ENCODE measurements at regions not wholly inside any gene's neighbourhood (a gene's known extent, or its start where the extent isn't known, plus 50 kb on each side); places are given as distances from the start of the nearest gene placed in this dataset.

DNA sequence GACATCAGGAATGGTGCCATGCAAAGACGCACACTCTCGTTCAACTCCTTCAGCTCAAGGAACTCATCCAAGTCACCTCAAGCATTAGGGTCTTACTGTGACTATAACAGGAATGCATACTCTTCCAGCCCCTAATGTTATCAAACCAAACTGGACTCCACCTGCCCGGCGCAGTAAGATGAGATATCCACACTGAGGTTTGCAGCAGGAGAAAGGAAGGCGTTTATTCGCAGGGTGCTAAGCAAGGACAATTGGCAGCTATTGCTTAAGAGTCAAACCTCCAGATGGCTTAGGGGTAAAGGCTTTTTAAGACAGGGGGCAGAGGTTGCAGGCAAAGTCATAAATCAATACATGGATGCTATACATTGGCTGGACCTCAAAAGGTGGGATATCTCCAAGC, 159.4 kb upstream of the TAB2 start:
- Histone ChIP-seq H2AFZ (ENCODE audit: low read depth, low read length) (no peak overlapping the region), H3K27me3 (ENCODE audit: low read depth, low read length) (no peaks in the 10 kb centered on the region), H3K36me3 (replicated peaks; ENCODE audit: low read depth, low read length) (no peaks in the 10 kb centered on the region), H3K9ac (ENCODE audit: low read length) (no peak overlapping the region), H3K27ac (ENCODE audit: low read length) (no peak overlapping the region), H3K9me3 (ENCODE audit: insufficient read depth, low read length) (no peaks in the 10 kb centered on the region), H3K4me2 (ENCODE audit: low read length) (no peak overlapping the region), H3K79me2 (ENCODE audit: low read length) (no peaks in the 10 kb centered on the region), H3K4me1 (ENCODE audit: low read length) (no peaks in the 10 kb centered on the region), H3K4me3 (ENCODE audit: low read length) (no peak overlapping the region), H4K20me1 (ENCODE audit: insufficient read depth, low read length) (no peaks in the 10 kb centered on the region)
- TF ChIP-seq EZH2phosphoT487 (IDR thresholded peaks at IDR 0.05; ENCODE audit: low read depth) = no peak
- TF ChIP-seq, protein P1, sequence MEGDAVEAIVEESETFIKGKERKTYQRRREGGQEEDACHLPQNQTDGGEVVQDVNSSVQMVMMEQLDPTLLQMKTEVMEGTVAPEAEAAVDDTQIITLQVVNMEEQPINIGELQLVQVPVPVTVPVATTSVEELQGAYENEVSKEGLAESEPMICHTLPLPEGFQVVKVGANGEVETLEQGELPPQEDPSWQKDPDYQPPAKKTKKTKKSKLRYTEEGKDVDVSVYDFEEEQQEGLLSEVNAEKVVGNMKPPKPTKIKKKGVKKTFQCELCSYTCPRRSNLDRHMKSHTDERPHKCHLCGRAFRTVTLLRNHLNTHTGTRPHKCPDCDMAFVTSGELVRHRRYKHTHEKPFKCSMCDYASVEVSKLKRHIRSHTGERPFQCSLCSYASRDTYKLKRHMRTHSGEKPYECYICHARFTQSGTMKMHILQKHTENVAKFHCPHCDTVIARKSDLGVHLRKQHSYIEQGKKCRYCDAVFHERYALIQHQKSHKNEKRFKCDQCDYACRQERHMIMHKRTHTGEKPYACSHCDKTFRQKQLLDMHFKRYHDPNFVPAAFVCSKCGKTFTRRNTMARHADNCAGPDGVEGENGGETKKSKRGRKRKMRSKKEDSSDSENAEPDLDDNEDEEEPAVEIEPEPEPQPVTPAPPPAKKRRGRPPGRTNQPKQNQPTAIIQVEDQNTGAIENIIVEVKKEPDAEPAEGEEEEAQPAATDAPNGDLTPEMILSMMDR (IDR thresholded peaks at IDR 0.05; ENCODE audit: low read depth, low read length) = no peak

DNA sequence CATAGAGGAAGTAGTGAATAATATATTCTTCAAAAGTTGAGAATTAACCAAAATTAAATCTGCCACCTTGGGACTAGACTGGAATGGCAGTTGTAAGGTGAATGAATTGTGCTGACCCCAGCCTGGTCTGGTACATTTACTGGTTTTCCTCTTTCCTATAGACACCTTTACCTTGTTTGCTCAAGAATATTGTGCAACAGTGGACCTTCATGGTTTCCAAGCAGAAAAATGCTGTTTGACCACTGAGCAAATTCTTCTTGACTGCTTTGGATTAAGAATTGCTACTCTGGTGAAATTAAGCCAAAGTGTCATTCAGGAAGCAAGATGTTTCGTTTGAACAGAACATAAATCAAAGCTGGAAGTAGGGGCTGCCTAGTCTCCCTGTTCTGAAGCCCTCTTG, 156.6 kb upstream of the TAB2 start:
- no peak for TF ChIP-seq EZH2phosphoT487 (IDR thresholded peaks at IDR 0.05; ENCODE audit: low read depth)
- TF ChIP-seq, protein P1 (IDR thresholded peaks at IDR 0.05; ENCODE audit: low read depth, low read length) = no peak
- no peak overlapping the region for H3K4me2 ChIP-seq (ENCODE audit: low read length)
- H3K27ac ChIP-seq (ENCODE audit: low read length) = no peak overlapping the region
- no peak overlapping the region for H3K4me3 ChIP-seq (ENCODE audit: low read length)
- no peak overlapping the region for H2AFZ ChIP-seq (ENCODE audit: low read depth, low read length)
- no peaks in the 10 kb centered on the region for H3K36me3 ChIP-seq (replicated peaks; ENCODE audit: low read depth, low read length)
- H3K9ac ChIP-seq (ENCODE audit: low read length) = no peak overlapping the region
- H4K20me1 ChIP-seq (ENCODE audit: insufficient read depth, low read length) = no peaks in the 10 kb centered on the region
- H3K79me2 ChIP-seq (ENCODE audit: low read length) = no peaks in the 10 kb centered on the region
- H3K4me1 ChIP-seq (ENCODE audit: low read length) = no peaks in the 10 kb centered on the region
- no peaks in the 10 kb centered on the region for H3K27me3 ChIP-seq (ENCODE audit: low read depth, low read length)
- no peaks in the 10 kb centered on the region for H3K9me3 ChIP-seq (ENCODE audit: insufficient read depth, low read length)

DNA sequence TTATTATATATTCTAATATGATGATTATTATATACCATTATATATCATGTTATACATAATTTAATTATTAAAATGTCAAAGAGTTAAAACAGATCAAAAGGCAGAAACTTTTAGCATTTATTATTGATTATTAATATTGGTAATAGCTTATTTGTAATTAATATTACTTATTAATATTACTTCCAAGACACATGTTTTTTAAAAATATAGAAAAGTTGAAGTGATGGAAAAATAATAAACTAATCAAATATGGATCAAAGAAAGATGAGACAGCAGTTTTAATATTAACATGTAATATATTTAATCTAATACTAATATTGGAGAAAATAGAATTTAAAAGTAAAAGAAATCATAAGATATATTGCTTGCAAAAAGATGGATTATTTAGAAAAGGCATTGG, 154.6 kb upstream of the TAB2 start:
- no peak for TF ChIP-seq EZH2phosphoT487 (IDR thresholded peaks at IDR 0.05; ENCODE audit: low read depth)
- TF ChIP-seq, protein P1 (IDR thresholded peaks at IDR 0.05; ENCODE audit: low read depth, low read length) = no peak
- no peak overlapping the region for H2AFZ ChIP-seq (ENCODE audit: low read depth, low read length)
- no peak overlapping the region for H3K27ac ChIP-seq (ENCODE audit: low read length)
- no peaks in the 10 kb centered on the region for H3K27me3 ChIP-seq (ENCODE audit: low read depth, low read length)
- no peak overlapping the region for H3K4me2 ChIP-seq (ENCODE audit: low read length)
- no peak overlapping the region for H3K4me3 ChIP-seq (ENCODE audit: low read length)
- no peaks in the 10 kb centered on the region for H3K4me1 ChIP-seq (ENCODE audit: low read length)
- no peak overlapping the region for H3K9ac ChIP-seq (ENCODE audit: low read length)
- no peaks in the 10 kb centered on the region for H3K79me2 ChIP-seq (ENCODE audit: low read length)
- no peaks in the 10 kb centered on the region for H3K9me3 ChIP-seq (ENCODE audit: insufficient read depth, low read length)
- H3K36me3 ChIP-seq (replicated peaks; ENCODE audit: low read depth, low read length) = no peaks in the 10 kb centered on the region
- no peaks in the 10 kb centered on the region for H4K20me1 ChIP-seq (ENCODE audit: insufficient read depth, low read length)

DNA sequence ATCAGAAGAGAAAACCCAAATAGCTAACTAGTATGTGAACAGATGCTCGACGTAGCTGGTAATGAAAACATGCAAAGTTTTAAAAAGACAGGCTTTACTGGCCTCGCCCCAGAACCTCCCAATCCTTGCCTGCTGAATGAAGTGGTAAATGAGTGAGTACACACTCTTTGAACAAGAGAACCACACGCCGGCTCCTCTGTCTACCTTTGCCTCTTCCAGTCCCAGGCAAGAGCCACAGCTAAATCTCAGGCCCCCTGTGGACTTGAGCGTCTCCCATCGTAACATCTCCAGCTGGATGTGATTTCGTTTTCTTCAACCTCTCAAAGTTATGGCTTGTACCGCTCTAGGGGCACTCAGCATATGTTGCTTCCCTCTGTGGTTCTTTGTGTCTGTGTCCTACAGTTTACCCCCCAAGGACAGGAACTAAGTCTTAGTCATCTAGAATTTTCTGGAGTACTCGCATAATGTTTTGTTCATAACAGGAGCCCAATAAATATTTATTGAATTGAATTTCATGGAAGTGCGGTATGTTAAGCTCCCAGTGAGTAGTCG, 153.2 kb upstream of the TAB2 start:
- no peaks in the 10 kb centered on the region for H4K20me1 ChIP-seq (ENCODE audit: insufficient read depth, low read length)
- H3K4me3 ChIP-seq (ENCODE audit: low read length) = no peak overlapping the region
- H3K27me3 ChIP-seq (ENCODE audit: low read depth, low read length) = no peaks in the 10 kb centered on the region
- H3K27ac ChIP-seq (ENCODE audit: low read length) = no peak overlapping the region
- no peak overlapping the region for H2AFZ ChIP-seq (ENCODE audit: low read depth, low read length)
- no peak overlapping the region for H3K9ac ChIP-seq (ENCODE audit: low read length)
- H3K4me2 ChIP-seq (ENCODE audit: low read length) = no peak overlapping the region
- H3K9me3 ChIP-seq (ENCODE audit: insufficient read depth, low read length) = no peaks in the 10 kb centered on the region
- H3K4me1 ChIP-seq (ENCODE audit: low read length) = no peaks in the 10 kb centered on the region
- no peaks in the 10 kb centered on the region for H3K36me3 ChIP-seq (replicated peaks; ENCODE audit: low read depth, low read length)
- TF ChIP-seq, protein P1 (IDR thresholded peaks at IDR 0.05; ENCODE audit: low read depth, low read length) = no peak
- TF ChIP-seq EZH2phosphoT487 (IDR thresholded peaks at IDR 0.05; ENCODE audit: low read depth) = no peak
- H3K79me2 ChIP-seq (ENCODE audit: low read length) = no peaks in the 10 kb centered on the region
